ENCODE measurements at regions not wholly inside any gene's neighbourhood (a gene's known extent, or its start where the extent isn't known, plus 50 kb on each side); places are given as distances from the start of the nearest gene placed in this dataset.

DNA sequence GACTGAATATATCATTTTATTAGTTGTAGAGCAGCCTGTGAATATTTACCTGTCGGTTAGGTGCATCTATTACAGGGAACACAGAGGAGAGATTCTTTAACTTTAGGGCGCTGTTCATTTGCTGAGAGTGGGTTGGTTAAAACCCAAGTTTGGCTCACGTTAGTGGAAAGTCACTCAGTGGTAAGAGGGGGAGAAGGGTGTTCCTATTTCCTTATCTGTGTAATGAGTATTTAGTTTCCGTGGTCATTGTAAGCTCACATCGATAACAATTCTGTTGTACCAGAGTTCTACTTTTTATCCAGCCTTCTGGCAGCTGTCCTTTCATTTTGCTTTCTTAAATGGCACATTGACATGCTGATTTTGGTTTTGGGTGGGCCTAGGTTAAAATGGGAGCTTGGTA lies 773.2 kb upstream of the ADAMTS5 start:
- TF ChIP-seq, protein P1, sequence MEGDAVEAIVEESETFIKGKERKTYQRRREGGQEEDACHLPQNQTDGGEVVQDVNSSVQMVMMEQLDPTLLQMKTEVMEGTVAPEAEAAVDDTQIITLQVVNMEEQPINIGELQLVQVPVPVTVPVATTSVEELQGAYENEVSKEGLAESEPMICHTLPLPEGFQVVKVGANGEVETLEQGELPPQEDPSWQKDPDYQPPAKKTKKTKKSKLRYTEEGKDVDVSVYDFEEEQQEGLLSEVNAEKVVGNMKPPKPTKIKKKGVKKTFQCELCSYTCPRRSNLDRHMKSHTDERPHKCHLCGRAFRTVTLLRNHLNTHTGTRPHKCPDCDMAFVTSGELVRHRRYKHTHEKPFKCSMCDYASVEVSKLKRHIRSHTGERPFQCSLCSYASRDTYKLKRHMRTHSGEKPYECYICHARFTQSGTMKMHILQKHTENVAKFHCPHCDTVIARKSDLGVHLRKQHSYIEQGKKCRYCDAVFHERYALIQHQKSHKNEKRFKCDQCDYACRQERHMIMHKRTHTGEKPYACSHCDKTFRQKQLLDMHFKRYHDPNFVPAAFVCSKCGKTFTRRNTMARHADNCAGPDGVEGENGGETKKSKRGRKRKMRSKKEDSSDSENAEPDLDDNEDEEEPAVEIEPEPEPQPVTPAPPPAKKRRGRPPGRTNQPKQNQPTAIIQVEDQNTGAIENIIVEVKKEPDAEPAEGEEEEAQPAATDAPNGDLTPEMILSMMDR (IDR thresholded peaks at IDR 0.05; ENCODE audit: control extremely low read depth, extremely low read depth, low read depth, missing control alignments) = no peak
- POLR2A ChIA-PET = no interaction called here
- CTCF ChIA-PET = interaction anchor here (1.9 kb wide), 1 partner anchor 12 kb away, joined by 5 read pairs; no protein-coding TSS in a partner anchor
- DNase-seq (ENCODE audit: extremely low spot score) = no peak

- POLR2A ChIA-PET = no interaction called here
These were observed 772.3 kb upstream of the ADAMTS5 start for GRCh38 chr21:27739187-27739586.

DNA sequence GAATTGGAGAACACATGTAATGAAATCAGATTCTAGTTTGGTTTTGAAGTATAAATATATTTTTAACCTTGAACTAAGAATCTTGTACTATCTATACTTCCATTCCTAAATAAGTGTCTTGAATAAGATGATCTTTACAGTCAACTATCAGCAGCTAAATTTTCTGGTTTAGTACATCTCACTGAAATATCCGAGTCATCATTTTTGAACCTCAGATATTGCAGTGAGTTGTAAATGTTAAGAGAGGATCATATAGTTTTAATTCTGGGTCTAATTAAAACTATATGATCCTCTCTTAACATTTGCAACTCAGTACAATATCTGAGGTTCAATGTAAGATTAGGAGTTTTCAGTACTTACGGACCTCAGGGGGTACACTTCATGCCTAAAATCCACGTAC lies 768.8 kb upstream of the ADAMTS5 start:
- TF ChIP-seq, protein P1 (IDR thresholded peaks at IDR 0.05; ENCODE audit: control extremely low read depth, extremely low read depth, low read depth, missing control alignments) = no peak
- CTCF ChIA-PET = no interaction called here
- no peak for DNase-seq (ENCODE audit: extremely low spot score)
- POLR2A ChIA-PET = no interaction called here

More at GRCh38 chr21:27739187-27739586, 772.3 kb upstream of the ADAMTS5 start:
- CTCF ChIA-PET = interaction anchor here (1.9 kb wide), 1 partner anchor 11 kb away, joined by 5 read pairs; no protein-coding TSS in a partner anchor
- TF ChIP-seq, protein P1 (IDR thresholded peaks at IDR 0.05; ENCODE audit: control extremely low read depth, extremely low read depth, low read depth, missing control alignments) = no peak
- DNase-seq (ENCODE audit: extremely low spot score) = no peak

DNA sequence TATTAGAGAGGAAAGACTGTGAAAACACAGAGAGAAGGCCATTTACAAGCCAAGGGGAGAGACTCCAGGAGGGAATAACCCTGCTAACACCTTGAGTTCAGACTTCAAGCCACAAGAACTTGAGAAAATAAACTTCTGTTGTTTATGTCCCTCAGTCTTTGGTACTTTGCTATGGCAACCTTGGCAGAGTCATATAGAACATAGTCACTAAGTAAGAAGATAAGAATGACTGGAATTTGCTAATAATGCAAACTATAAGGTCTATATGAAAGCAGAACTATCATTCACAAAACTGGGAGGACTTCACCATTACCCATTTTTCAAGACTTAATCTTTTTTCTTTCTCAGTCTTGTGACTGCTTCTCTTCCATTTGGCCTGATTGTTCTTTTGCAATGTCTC lies 767.3 kb upstream of the ADAMTS5 start:
- no peak for DNase-seq (ENCODE audit: extremely low spot score)
- TF ChIP-seq, protein P1 (IDR thresholded peaks at IDR 0.05; ENCODE audit: control extremely low read depth, extremely low read depth, low read depth, missing control alignments) = no peak
- CTCF ChIA-PET = no interaction called here
- POLR2A ChIA-PET = no interaction called here

DNA sequence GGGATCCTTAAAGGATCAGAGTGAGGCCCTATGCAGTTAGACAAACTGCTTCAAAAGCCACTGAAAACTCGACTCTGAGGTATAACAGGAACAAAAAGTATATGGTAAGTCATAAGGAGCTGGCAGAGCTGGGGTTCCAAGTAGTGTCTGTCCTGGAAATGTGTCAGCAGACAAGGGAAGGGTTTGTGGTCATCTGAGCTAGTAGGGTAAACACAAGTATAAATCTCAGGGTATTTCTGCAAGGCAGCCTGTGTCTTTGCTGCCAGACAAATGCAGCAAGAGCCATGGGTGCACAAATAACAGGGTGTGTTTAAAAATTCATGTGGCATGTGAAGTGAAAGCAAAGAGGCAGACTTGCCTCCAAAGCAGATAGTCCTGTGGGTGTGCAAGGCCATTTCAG lies 759.0 kb upstream of the ADAMTS5 start:
- no peak for DNase-seq (ENCODE audit: extremely low spot score)
- TF ChIP-seq, protein P1 (IDR thresholded peaks at IDR 0.05; ENCODE audit: control extremely low read depth, extremely low read depth, low read depth, missing control alignments) = no peak
- ChIA-PET CTCF (no interaction called here), POLR2A (no interaction called here)

DNA sequence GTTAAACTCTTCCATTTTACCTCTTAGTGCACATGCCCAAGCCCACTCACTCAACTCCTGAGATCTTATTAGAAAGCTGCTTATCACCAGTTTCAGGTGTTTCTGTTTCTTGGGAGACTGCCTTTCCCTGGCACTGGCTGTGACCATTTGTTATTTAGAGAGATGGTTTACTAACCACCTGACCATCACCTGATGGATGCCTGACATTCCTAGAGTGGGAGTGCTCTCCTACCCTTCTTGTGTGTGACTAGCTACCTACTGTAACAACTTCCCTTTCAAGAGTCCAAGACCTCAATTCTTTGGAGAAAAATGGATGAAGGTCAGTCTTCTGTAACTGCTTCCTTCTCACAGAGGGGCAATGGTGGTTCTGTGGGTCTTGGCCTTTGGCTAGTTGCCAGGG lies 755.2 kb upstream of the ADAMTS5 start:
- POLR2A ChIA-PET = no interaction called here
- no peak for DNase-seq (ENCODE audit: extremely low spot score)
- CTCF ChIA-PET = interaction anchor here (1.2 kb wide), 1 partner anchor 21 kb away, joined by 4 read pairs; no protein-coding TSS in a partner anchor
- TF ChIP-seq, protein P1 (IDR thresholded peaks at IDR 0.05; ENCODE audit: control extremely low read depth, extremely low read depth, low read depth, missing control alignments) = no peak

GRCh38 chr21:27721675-27722074 lies 754.8 kb upstream of the ADAMTS5 start:
- ChIA-PET CTCF (interaction anchor here (1.2 kb wide), 2 partner anchors 9 to 20 kb away, joined by 3 to 4 read pairs; no protein-coding TSS in a partner anchor), POLR2A (no interaction called here)
- TF ChIP-seq, protein P1 (IDR thresholded peaks at IDR 0.05; ENCODE audit: control extremely low read depth, extremely low read depth, low read depth, missing control alignments) = no peak
- no peak for DNase-seq (ENCODE audit: extremely low spot score)
